PC-9 (cell line): ENCODE measurements at regions not wholly inside any gene's neighbourhood (a gene's known extent, or its start where the extent isn't known, plus 50 kb on each side); places are given as distances from the start of the nearest gene placed in this dataset.

ENCODE experiments used
- BruUV-seq: library from RNA; stranded (reverse); fragments of 400-500 nt; replicated peaks from 2 replicates; lab custom pipeline; 2021; lab: Mats Ljungman, UMichigan
- CTCF ChIA-PET: fragments of 300-600 bp; sonication (Branson Sonifier 250); formaldehyde crosslinking; loops from one replicate; lab custom pipeline; 2022; ENCODE audit warnings: antibody characterized with exemption; lab: Charles Lee
- POLR2A ChIA-PET: fragments of 300-600 bp; sonication (Branson Sonifier 250); formaldehyde crosslinking; loops from one replicate; lab custom pipeline; 2022; ENCODE audit warnings: antibody characterized with exemption; ENCODE audit not compliant: unreplicated experiment; lab: Charles Lee
- DNase-seq, 2 experiments: peaks; one replicate each; pipeline versions ENCODE4 v3.0.0 to v3.0.0-alpha.2; 2015 to 2022; ENCODE audit warnings: mixed read lengths in 1 of 2
- H2AFZ ChIP-seq: fragments of 200-600 bp; sonication (generic); 2 replicates; pipeline ENCODE4 v1.8.1; 2017; ENCODE audit warnings: antibody characterized with exemption
- H3F3A ChIP-seq: fragments of 200-600 bp; sonication (generic); 2 replicates; pipeline ENCODE4 v1.8.1; 2017; ENCODE audit warnings: antibody characterized with exemption, mild to moderate bottlenecking, low read depth; ENCODE audit not compliant: insufficient read depth
- H3K27ac ChIP-seq: fragments of 200-600 bp; sonication (generic); 2 replicates; pipeline ENCODE4 v1.6.1; 2016; ENCODE audit warnings: mixed run types
- H3K27me3 ChIP-seq: fragments of 200-600 bp; sonication (generic); 2 replicates; pipeline ENCODE4 v1.6.1; 2016; ENCODE audit warnings: low read depth, mixed run types; ENCODE audit not compliant: insufficient read depth
- H3K36me3 ChIP-seq: fragments of 200-600 bp; sonication (generic); 2 replicates; pipeline ENCODE4 v1.6.1; 2016; ENCODE audit warnings: low read depth, mixed run types
- H3K4me1 ChIP-seq: fragments of 200-600 bp; sonication (generic); replicated peaks from 2 replicates; pipeline ENCODE4 v1.6.1; 2016; ENCODE audit warnings: mixed run types; ENCODE audit not compliant: insufficient read depth
- H3K4me2 ChIP-seq: fragments of 200-600 bp; sonication (generic); 2 replicates; pipeline ENCODE4 v1.6.1; 2017; ENCODE audit warnings: mixed run types
- H3K4me3 ChIP-seq: fragments of 200-600 bp; sonication (generic); 2 replicates; pipeline ENCODE4 v1.6.1; 2016; ENCODE audit warnings: mixed run types
- H3K79me2 ChIP-seq: fragments of 200-600 bp; sonication (generic); 2 replicates; pipeline ENCODE4 v1.6.1; 2017; ENCODE audit warnings: low read depth, mixed run types
- H3K9me2 ChIP-seq: fragments of 200-600 bp; sonication (generic); 2 replicates; pipeline ENCODE4 v1.8.1; 2017; ENCODE audit warnings: mild to moderate bottlenecking; ENCODE audit not compliant: insufficient read depth
- H3K9me3 ChIP-seq: fragments of 200-600 bp; sonication (generic); 2 replicates; pipeline ENCODE4 v1.8.1; 2016; ENCODE audit warnings: low read depth; ENCODE audit not compliant: insufficient read depth
- H4K20me1 ChIP-seq: fragments of 200-600 bp; sonication (generic); 2 replicates; pipeline ENCODE4 v1.8.1; 2017; ENCODE audit not compliant: insufficient read depth
- EZH2 ChIP-seq: fragments of 200-600 bp; sonication (generic); IDR thresholded peaks from 2 replicates; pipeline ENCODE4 v1.8.0; 2017; ENCODE audit warnings: antibody characterized with exemption, low read depth
- intact Hi-C: fragments of 100-400 bp; cut with micrococcal nuclease; formaldehyde crosslinking; loops from one replicate; pipeline ENCODE4 v1.10.0; 2022; ENCODE audit not compliant: unreplicated experiment
- TF ChIP-seq, protein P1 (sequence below): fragments of 200-600 bp; sonication (generic); conservative IDR thresholded peaks from 2 replicates; pipeline ENCODE4 v1.6.1; 2017; ENCODE audit warnings: mixed run types, antibody characterized with exemption, mild to moderate bottlenecking, moderate library complexity

DNA sequence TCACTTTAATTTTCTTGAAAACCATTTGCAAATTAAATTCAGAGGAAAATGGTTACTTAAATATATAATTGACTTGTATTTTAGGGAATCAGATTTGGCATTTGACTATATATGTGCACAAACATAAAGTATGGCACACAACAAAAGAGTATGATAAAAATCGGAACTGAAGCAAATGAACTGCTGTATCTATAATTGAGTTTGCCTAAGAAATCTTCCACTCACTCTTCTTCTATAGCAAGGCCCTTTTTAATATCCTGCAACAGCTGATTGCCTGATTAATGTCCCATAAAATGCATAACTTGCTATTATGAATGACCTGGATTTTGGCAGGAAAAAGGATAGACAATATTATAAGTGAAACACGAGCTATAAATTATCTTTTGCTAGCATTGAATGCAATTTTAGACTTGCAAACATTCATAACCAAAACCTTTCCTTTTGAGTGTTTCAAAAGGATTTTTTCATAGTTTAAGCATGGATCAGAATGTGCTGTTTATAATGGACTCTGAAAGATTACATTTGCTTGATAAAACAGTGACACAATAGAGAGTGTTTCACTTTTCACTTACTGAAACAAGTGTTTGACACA lies 2204.3 kb downstream of the MRPL39 start:
- no peak for DNase-seq
- no peak overlapping the region for H2AFZ ChIP-seq
- no peaks in the 10 kb centered on the region for H4K20me1 ChIP-seq
- no peaks in the 10 kb centered on the region for H3K36me3 ChIP-seq
- no peaks in the 10 kb centered on the region for H3K27me3 ChIP-seq
- TF ChIP-seq, protein P1, sequence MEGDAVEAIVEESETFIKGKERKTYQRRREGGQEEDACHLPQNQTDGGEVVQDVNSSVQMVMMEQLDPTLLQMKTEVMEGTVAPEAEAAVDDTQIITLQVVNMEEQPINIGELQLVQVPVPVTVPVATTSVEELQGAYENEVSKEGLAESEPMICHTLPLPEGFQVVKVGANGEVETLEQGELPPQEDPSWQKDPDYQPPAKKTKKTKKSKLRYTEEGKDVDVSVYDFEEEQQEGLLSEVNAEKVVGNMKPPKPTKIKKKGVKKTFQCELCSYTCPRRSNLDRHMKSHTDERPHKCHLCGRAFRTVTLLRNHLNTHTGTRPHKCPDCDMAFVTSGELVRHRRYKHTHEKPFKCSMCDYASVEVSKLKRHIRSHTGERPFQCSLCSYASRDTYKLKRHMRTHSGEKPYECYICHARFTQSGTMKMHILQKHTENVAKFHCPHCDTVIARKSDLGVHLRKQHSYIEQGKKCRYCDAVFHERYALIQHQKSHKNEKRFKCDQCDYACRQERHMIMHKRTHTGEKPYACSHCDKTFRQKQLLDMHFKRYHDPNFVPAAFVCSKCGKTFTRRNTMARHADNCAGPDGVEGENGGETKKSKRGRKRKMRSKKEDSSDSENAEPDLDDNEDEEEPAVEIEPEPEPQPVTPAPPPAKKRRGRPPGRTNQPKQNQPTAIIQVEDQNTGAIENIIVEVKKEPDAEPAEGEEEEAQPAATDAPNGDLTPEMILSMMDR: no peak
- TF ChIP-seq EZH2: no peak
- no TSS peak for BruUV-seq
- H3K4me1 ChIP-seq: no peaks in the 10 kb centered on the region
- H3F3A ChIP-seq: no peaks in the 10 kb centered on the region
- no peak overlapping the region for H3K27ac ChIP-seq
- ChIA-PET CTCF (interaction anchor here (0.7 kb wide), 1 partner anchor 1046 kb away, joined by 3 read pairs; no protein-coding TSS in a partner anchor), POLR2A (no interaction called here)
- H3K9me2 ChIP-seq: no peaks in the 10 kb centered on the region
- H3K9me3 ChIP-seq: no peaks in the 10 kb centered on the region
- no peak overlapping the region for H3K4me2 ChIP-seq
- H3K4me3 ChIP-seq: no peak overlapping the region
- intact Hi-C loops: no loop called here
- H3K79me2 ChIP-seq: no peaks in the 10 kb centered on the region

DNA sequence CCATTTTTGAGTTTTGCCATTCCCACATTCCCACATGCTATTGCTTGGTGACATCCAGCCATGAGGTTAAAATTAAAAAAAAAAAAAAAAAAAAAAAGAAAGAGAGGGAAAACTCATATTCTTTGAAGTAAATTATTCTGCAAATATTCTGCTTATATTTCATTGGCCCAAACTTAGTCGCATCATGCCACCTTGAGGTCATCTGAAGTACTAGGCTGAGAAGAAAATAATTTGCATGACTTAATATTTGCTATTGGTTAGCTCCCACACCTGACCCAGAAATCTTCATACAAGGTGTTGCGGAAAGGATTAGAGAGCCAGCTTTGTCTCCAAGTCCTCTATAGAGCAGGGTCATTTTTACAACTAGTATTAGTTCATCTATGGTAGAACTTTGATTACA lies 2206.0 kb downstream of the MRPL39 start:
- CTCF ChIA-PET: no interaction called here
- no peak for TF ChIP-seq EZH2
- TF ChIP-seq, protein P1: peak; percentile 41; the same call in 1 of the 2 replicates
- BruUV-seq: no TSS peak
- Histone ChIP-seq H4K20me1 (no peaks in the 10 kb centered on the region), H3K27ac (no peak overlapping the region), H3K4me1 (no peaks in the 10 kb centered on the region), H3K36me3 (no peaks in the 10 kb centered on the region), H3K79me2 (no peaks in the 10 kb centered on the region), H3K27me3 (no peaks in the 10 kb centered on the region), H2AFZ (no peak overlapping the region), H3K4me2 (no peak overlapping the region), H3K4me3 (no peak overlapping the region), H3F3A (no peaks in the 10 kb centered on the region), H3K9me2 (no peaks in the 10 kb centered on the region), H3K9me3 (no peaks in the 10 kb centered on the region)
- no peak for DNase-seq
- POLR2A ChIA-PET: no interaction called here
- intact Hi-C loops: no loop called here

DNA sequence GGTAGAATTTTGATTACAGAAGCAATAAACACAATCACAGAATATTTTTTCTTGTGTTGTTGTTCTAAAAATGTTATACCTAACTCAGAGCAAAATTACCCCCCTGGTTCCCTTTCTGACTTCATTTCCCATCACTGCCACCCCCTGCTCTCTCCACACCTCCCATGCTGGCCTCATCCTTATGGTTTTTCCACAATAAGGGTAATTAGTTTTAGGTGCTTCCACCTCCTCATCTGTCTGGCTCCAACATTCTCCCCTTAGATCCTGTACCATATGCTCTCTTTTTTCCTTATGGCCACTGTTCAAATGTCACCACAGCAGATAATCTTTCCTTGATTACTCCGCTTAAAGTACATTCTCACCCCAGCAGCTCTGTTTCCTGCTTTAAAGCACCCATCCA lies 2208.6 kb downstream of the MRPL39 start:
- H3K4me2 ChIP-seq: no peak overlapping the region
- no peaks in the 10 kb centered on the region for H3K36me3 ChIP-seq
- TF ChIP-seq, protein P1: no peak
- TF ChIP-seq EZH2: no peak
- no peaks in the 10 kb centered on the region for H3K4me1 ChIP-seq
- ChIA-PET POLR2A (no interaction called here), CTCF (no interaction called here)
- no peaks in the 10 kb centered on the region for H3F3A ChIP-seq
- H3K9me3 ChIP-seq: no peaks in the 10 kb centered on the region
- no peak overlapping the region for H3K4me3 ChIP-seq
- DNase-seq: no peak
- H3K27me3 ChIP-seq: no peaks in the 10 kb centered on the region
- H3K9me2 ChIP-seq: no peaks in the 10 kb centered on the region
- H2AFZ ChIP-seq: no peak overlapping the region
- no peaks in the 10 kb centered on the region for H4K20me1 ChIP-seq
- BruUV-seq: no TSS peak
- no peak overlapping the region for H3K27ac ChIP-seq
- H3K79me2 ChIP-seq: no peaks in the 10 kb centered on the region
- intact Hi-C loops: no loop called here
